ENCODE measurements at regions not wholly inside any gene's neighbourhood (a gene's known extent, or its start where the extent isn't known, plus 50 kb on each side); places are given as distances from the start of the nearest gene placed in this dataset.

DNA sequence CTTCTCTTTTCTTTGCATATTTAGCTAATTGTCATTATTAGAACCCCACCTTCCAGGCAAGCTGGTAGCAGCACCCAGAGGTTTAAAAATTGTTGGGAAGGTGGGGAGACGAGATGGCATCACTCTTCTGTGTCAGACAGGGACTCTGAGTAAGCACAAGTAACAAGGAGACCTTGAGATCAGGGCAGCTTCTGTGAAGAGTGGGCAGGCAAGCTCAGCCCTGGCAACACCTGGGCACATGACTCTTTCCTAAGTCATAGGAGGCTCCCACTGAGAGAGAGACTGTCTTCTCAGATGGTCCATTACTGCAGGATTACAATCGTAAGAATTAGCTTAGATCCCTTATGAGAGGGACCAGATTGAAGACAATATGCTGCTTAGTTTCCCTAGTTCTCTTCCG is 183.5 kb downstream of the BRINP2 start:
- no peak overlapping the region for H2AFZ ChIP-seq (ENCODE audit: low read length)
- H3K36me3 ChIP-seq (ENCODE audit: control insufficient read depth, insufficient read depth, low read length): no peaks in the 10 kb centered on the region
- H3K4me2 ChIP-seq (ENCODE audit: extremely low read depth, insufficient read depth, low read length): no peak overlapping the region
- peaks cover 2% of the 10 kb centered on the region for H3K4me1 ChIP-seq (ENCODE audit: control insufficient read depth, extremely low read depth, insufficient read depth, low read length)
- no peak overlapping the region for H3K27ac ChIP-seq (ENCODE audit: insufficient read depth, low read length)
- TF ChIP-seq CTCF (conservative IDR thresholded peaks at IDR 0.05 in 1 of 2, IDR thresholded peaks at IDR 0.05 in 1 of 2; ENCODE audit: low read depth in 1 of 2, low read length in 2 of 2): no peak
- TF ChIP-seq EZH2 (IDR thresholded peaks at IDR 0.05; ENCODE audit: low read length, missing control alignments): no peak
- peaks cover 2% of the 10 kb centered on the region for H3K27me3 ChIP-seq (ENCODE audit: control insufficient read depth, insufficient read depth, low read length)
- no peaks in the 10 kb centered on the region for H4K20me1 ChIP-seq (ENCODE audit: control insufficient read depth, extremely low read depth, insufficient read depth, low read length)
- DNase-seq (ENCODE audit: low read depth in 2 of 2): no peak
- no peak overlapping the region for H3K4me3 ChIP-seq (replicated peaks in 1 of 4; ENCODE audit: control extremely low read depth in 1 of 4, insufficient read depth in 1 of 4, low read depth in 3 of 4, low read length in 4 of 4)
- no peaks in the 10 kb centered on the region for H3K9me3 ChIP-seq (ENCODE audit: control insufficient read depth, insufficient read depth, low read depth, low read length)
- H3K9ac ChIP-seq (ENCODE audit: insufficient read depth, low read length): no peak overlapping the region
- H3K79me2 ChIP-seq (ENCODE audit: control insufficient read depth, insufficient read depth, low read length): no peaks in the 10 kb centered on the region

DNA sequence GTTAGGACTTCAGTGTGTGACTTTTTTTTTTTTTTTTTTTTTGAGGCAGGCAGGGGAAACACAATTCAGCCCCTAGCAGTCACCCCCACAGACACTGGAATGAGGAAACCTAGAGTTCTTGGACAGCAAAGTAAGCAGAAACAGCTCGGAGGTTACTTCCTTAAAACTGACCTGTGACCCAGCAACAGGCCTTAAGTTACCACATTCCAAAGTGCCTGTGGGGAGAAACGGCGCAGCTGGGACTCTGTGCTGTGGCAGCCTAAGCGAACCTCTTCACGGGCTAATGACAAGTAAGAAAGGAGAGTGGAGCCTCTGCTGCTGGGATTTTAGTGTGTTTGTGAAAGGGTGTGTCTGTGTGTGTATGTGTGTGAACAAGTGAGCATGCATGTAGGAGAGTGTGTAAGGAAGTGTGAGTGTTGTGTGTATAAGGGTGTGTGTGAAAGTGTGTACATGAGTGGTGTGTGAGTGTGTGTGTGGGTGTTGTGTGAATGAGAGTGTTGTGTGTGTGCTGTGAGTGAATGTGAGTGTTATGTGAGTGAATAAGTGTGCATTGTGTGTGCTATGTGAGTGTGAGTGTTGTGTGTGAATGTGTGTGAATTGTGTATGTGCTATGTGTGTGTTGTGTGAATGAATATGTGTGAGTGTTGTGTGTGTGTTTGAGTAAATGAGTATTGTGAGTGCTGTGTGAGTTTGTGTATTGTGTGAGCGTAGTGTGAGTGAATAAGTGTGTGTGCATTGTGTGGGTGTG is 180.8 kb downstream of the BRINP2 start:
- no peak overlapping the region for H3K27ac ChIP-seq (ENCODE audit: insufficient read depth, low read length)
- peaks cover 2% of the 10 kb centered on the region for H3K4me1 ChIP-seq (ENCODE audit: control insufficient read depth, extremely low read depth, insufficient read depth, low read length)
- H4K20me1 ChIP-seq (ENCODE audit: control insufficient read depth, extremely low read depth, insufficient read depth, low read length): no peaks in the 10 kb centered on the region
- H3K9me3 ChIP-seq (ENCODE audit: control insufficient read depth, insufficient read depth, low read depth, low read length): no peaks in the 10 kb centered on the region
- peaks cover 2% of the 10 kb centered on the region for H3K27me3 ChIP-seq (ENCODE audit: control insufficient read depth, insufficient read depth, low read length)
- no peaks in the 10 kb centered on the region for H3K36me3 ChIP-seq (ENCODE audit: control insufficient read depth, insufficient read depth, low read length)
- H3K79me2 ChIP-seq (ENCODE audit: control insufficient read depth, insufficient read depth, low read length): no peaks in the 10 kb centered on the region
- TF ChIP-seq EZH2 (IDR thresholded peaks at IDR 0.05; ENCODE audit: low read length, missing control alignments): no peak
- no peak for TF ChIP-seq CTCF (conservative IDR thresholded peaks at IDR 0.05 in 1 of 2, IDR thresholded peaks at IDR 0.05 in 1 of 2; ENCODE audit: low read depth in 1 of 2, low read length in 2 of 2)
- DNase-seq (ENCODE audit: low read depth in 2 of 2): peak in 1 of 2 donors; percentile 81
- H3K9ac ChIP-seq (ENCODE audit: insufficient read depth, low read length): no peak overlapping the region
- no peak overlapping the region for H3K4me2 ChIP-seq (ENCODE audit: extremely low read depth, insufficient read depth, low read length)
- no peak overlapping the region for H3K4me3 ChIP-seq (replicated peaks in 1 of 4; ENCODE audit: control extremely low read depth in 1 of 4, insufficient read depth in 1 of 4, low read depth in 3 of 4, low read length in 4 of 4)
- no peak overlapping the region for H2AFZ ChIP-seq (ENCODE audit: low read length)

GRCh38 chr1:177346790-177347359 is 176.1 kb downstream of the BRINP2 start:
- H3K27me3 ChIP-seq (ENCODE audit: control insufficient read depth, insufficient read depth, low read length): no peaks in the 10 kb centered on the region
- no peaks in the 10 kb centered on the region for H3K79me2 ChIP-seq (ENCODE audit: control insufficient read depth, insufficient read depth, low read length)
- H3K36me3 ChIP-seq (ENCODE audit: control insufficient read depth, insufficient read depth, low read length): no peaks in the 10 kb centered on the region
- no peaks in the 10 kb centered on the region for H3K9me3 ChIP-seq (ENCODE audit: control insufficient read depth, insufficient read depth, low read depth, low read length)
- no peak overlapping the region for H3K27ac ChIP-seq (ENCODE audit: insufficient read depth, low read length)
- H2AFZ ChIP-seq (ENCODE audit: low read length): no peak overlapping the region
- H3K4me3 ChIP-seq (replicated peaks in 1 of 4; ENCODE audit: control extremely low read depth in 1 of 4, insufficient read depth in 1 of 4, low read depth in 3 of 4, low read length in 4 of 4): no peak overlapping the region
- DNase-seq (ENCODE audit: low read depth in 2 of 2): no peak
- no peak overlapping the region for H3K9ac ChIP-seq (ENCODE audit: insufficient read depth, low read length)
- H3K4me1 ChIP-seq (ENCODE audit: control insufficient read depth, extremely low read depth, insufficient read depth, low read length): peaks cover 2% of the 10 kb centered on the region
- TF ChIP-seq CTCF (conservative IDR thresholded peaks at IDR 0.05 in 1 of 2, IDR thresholded peaks at IDR 0.05 in 1 of 2; ENCODE audit: low read depth in 1 of 2, low read length in 2 of 2) (no peak), EZH2 (IDR thresholded peaks at IDR 0.05; ENCODE audit: low read length, missing control alignments) (no peak)
- no peak overlapping the region for H3K4me2 ChIP-seq (ENCODE audit: extremely low read depth, insufficient read depth, low read length)
- H4K20me1 ChIP-seq (ENCODE audit: control insufficient read depth, extremely low read depth, insufficient read depth, low read length): no peaks in the 10 kb centered on the region
